GM19043 (cell line): ENCODE measurements at regions not wholly inside any gene's neighbourhood (a gene's known extent, or its start where the extent isn't known, plus 50 kb on each side); places are given as distances from the start of the nearest gene placed in this dataset.

ENCODE experiments used
- ATAC-seq: cut with Tn5 transposase; IDR thresholded peaks from one replicate; pipeline ENCODE4 v1.9.1; 2021; ENCODE audit warnings: low read depth; ENCODE audit not compliant: unreplicated experiment

GRCh38 chr5:73312146-73312871, 136.3 kb downstream of the FOXD1 start:
- ATAC-seq, result no peak

GRCh38 chr5:73311291-73312110, 137.1 kb downstream of the FOXD1 start:
- no peak for ATAC-seq

GRCh38 chr5:73307645-73308355, 134.8 kb downstream of the TMEM174 start:
- no peak for ATAC-seq

GRCh38 chr5:73306741-73307275, 133.8 kb downstream of the TMEM174 start:
- no peak for ATAC-seq

GRCh38 chr5:73306078-73306719, 133.2 kb downstream of the TMEM174 start:
- ATAC-seq, result no peak

GRCh38 chr5:73305386-73305785, 132.4 kb downstream of the TMEM174 start:
- no peak for ATAC-seq

- no peak for ATAC-seq
These were observed 131.4 kb downstream of the TMEM174 start for GRCh38 chr5:73304381-73304780.

GRCh38 chr5:73303148-73304079, 130.4 kb downstream of the TMEM174 start:
- ATAC-seq, result no peak

- no peak for ATAC-seq
These were observed 129.8 kb downstream of the TMEM174 start for GRCh38 chr5:73302797-73303147.

- no peak for ATAC-seq
These were observed 128.4 kb downstream of the TMEM174 start for GRCh38 chr5:73301208-73301901.

GRCh38 chr5:73300337-73301207, 127.6 kb downstream of the TMEM174 start:
- no peak for ATAC-seq

- ATAC-seq, result no peak
These were observed 126.8 kb downstream of the TMEM174 start for GRCh38 chr5:73299665-73300336.

GRCh38 chr5:73298772-73299630, 126.0 kb downstream of the TMEM174 start:
- no peak for ATAC-seq

GRCh38 chr5:73298251-73298771, 125.3 kb downstream of the TMEM174 start:
- ATAC-seq, result no peak

GRCh38 chr5:73297430-73297829, 124.4 kb downstream of the TMEM174 start:
- ATAC-seq, result no peak

- ATAC-seq, result no peak
These were observed 123.8 kb downstream of the TMEM174 start for GRCh38 chr5:73296772-73297171.
